Renal cortical epithelial cell (primary cell): ENCODE measurements at regions not wholly inside any gene's neighbourhood (a gene's known extent, or its start where the extent isn't known, plus 50 kb on each side); places are given as distances from the start of the nearest gene placed in this dataset.
"Not testable (repeated sequence)": the region's sequence is repeated elsewhere in the genome, so short reads cannot be mapped to it uniquely, and the experiment has no call there.

Source experiments
- DNase-seq: peaks from one replicate; pipeline ENCODE4 v3.0.0-alpha.2; 2011; ENCODE audit warnings: low read depth

GRCh38 chr4:149986917-149987316 is 91.3 kb upstream of the DCLK2 start:
- no peak for DNase-seq

GRCh38 chr4:149987330-149988086 is 90.7 kb upstream of the DCLK2 start:
- DNase-seq = peak; percentile 66

GRCh38 chr4:149988087-149988410 is 90.2 kb upstream of the DCLK2 start:
- no peak for DNase-seq

GRCh38 chr4:149993030-149993429 is 85.2 kb upstream of the DCLK2 start:
- peak; percentile 31 for DNase-seq

- DNase-seq = no peak
Measured at GRCh38 chr4:149995134-149995756, 83.0 kb upstream of the DCLK2 start.

- peak; percentile 91 for DNase-seq
Measured at GRCh38 chr4:149997881-149998421, 80.3 kb upstream of the DCLK2 start.

- peak; percentile 66 for DNase-seq
Measured at GRCh38 chr4:149999485-150000074, 78.7 kb upstream of the DCLK2 start.

GRCh38 chr4:150001815-150002214 is 76.4 kb upstream of the DCLK2 start:
- DNase-seq = peak; percentile 64

GRCh38 chr4:150002561-150002960 is 75.7 kb upstream of the DCLK2 start:
- DNase-seq = no peak

GRCh38 chr4:150004481-150004880 is 73.8 kb upstream of the DCLK2 start:
- peak; percentile 37 for DNase-seq

GRCh38 chr4:150005537-150005936 is 72.7 kb upstream of the DCLK2 start:
- no peak for DNase-seq

GRCh38 chr4:150006197-150006596 is 72.0 kb upstream of the DCLK2 start:
- no peak for DNase-seq

- DNase-seq = peak; percentile 77
Measured at GRCh38 chr4:150007512-150007911, 70.7 kb upstream of the DCLK2 start.

- DNase-seq = no peak
Measured at GRCh38 chr4:150008546-150008945, 69.7 kb upstream of the DCLK2 start.

- peak; percentile 43 for DNase-seq
Measured at GRCh38 chr4:150009533-150009932, 68.7 kb upstream of the DCLK2 start.

- DNase-seq = peak; percentile 75
Measured at GRCh38 chr4:150010525-150011126, 67.6 kb upstream of the DCLK2 start.

- no peak for DNase-seq
Measured at GRCh38 chr4:150012851-150013360, 65.3 kb upstream of the DCLK2 start.

- DNase-seq = not testable (repeated sequence)
Measured at GRCh38 chr4:150015910-150016309, 62.3 kb upstream of the DCLK2 start.

- DNase-seq = not testable (repeated sequence)
Measured at GRCh38 chr4:150016621-150017020, 61.6 kb upstream of the DCLK2 start.

- no peak for DNase-seq
Measured at GRCh38 chr4:150018257-150018656, 60.0 kb upstream of the DCLK2 start.

GRCh38 chr4:150021483-150021882 is 56.8 kb upstream of the DCLK2 start:
- DNase-seq = no peak

- DNase-seq = no peak
Measured at GRCh38 chr4:150023489-150023888, 54.8 kb upstream of the DCLK2 start.
